GM18505 (cell line): ENCODE measurements at regions not wholly inside any gene's neighbourhood (a gene's known extent, or its start where the extent isn't known, plus 50 kb on each side); places are given as distances from the start of the nearest gene placed in this dataset.

ENCODE experiments used
- ATAC-seq: cut with Tn5 transposase; IDR thresholded peaks from one replicate; pipeline ENCODE4 v1.9.1; 2021; ENCODE audit not compliant: unreplicated experiment
- POLR2A ChIP-seq: IDR thresholded peaks from 4 replicates; pipeline ENCODE4 v1.6.1; 2011; ENCODE audit warnings: borderline replicate concordance; ENCODE audit not compliant: insufficient read depth, insufficient read length; ENCODE audit errors: extremely low read depth

- ATAC-seq: no peak
- no peak for TF ChIP-seq POLR2A
Measured at GRCh38 chr5:9712911-9713310, 82.8 kb upstream of the TAS2R1 start.

GRCh38 chr5:9712506-9712905, 82.4 kb upstream of the TAS2R1 start:
- TF ChIP-seq POLR2A: no peak
- no peak for ATAC-seq

GRCh38 chr5:9710069-9710468, 79.9 kb upstream of the TAS2R1 start:
- no peak for TF ChIP-seq POLR2A
- ATAC-seq: no peak

- ATAC-seq: no peak
- TF ChIP-seq POLR2A: no peak
Measured at GRCh38 chr5:9707732-9708462, 77.7 kb upstream of the TAS2R1 start.

- ATAC-seq: no peak
- TF ChIP-seq POLR2A: no peak
Measured at GRCh38 chr5:9699681-9700080, 69.5 kb upstream of the TAS2R1 start.

- no peak for TF ChIP-seq POLR2A
- no peak for ATAC-seq
Measured at GRCh38 chr5:9698841-9699240, 68.7 kb upstream of the TAS2R1 start.

GRCh38 chr5:9698125-9698826, 68.1 kb upstream of the TAS2R1 start:
- TF ChIP-seq POLR2A: no peak
- ATAC-seq: no peak

GRCh38 chr5:9692576-9692975, 62.4 kb upstream of the TAS2R1 start:
- TF ChIP-seq POLR2A: no peak
- no peak for ATAC-seq

- no peak for ATAC-seq
Measured at GRCh38 chr5:9691261-9691660, 61.1 kb upstream of the TAS2R1 start.

GRCh38 chr5:9690751-9691150, 60.6 kb upstream of the TAS2R1 start:
- no peak for ATAC-seq
- no peak for TF ChIP-seq POLR2A

More at GRCh38 chr5:9691261-9691660, 61.1 kb upstream of the TAS2R1 start:
- no peak for TF ChIP-seq POLR2A

GRCh38 chr5:9686216-9686615, 56.1 kb upstream of the TAS2R1 start:
- no peak for ATAC-seq

GRCh38 chr5:9681706-9682105, 51.6 kb upstream of the TAS2R1 start:
- no peak for TF ChIP-seq POLR2A
- ATAC-seq: no peak

More at GRCh38 chr5:9686216-9686615, 56.1 kb upstream of the TAS2R1 start:
- TF ChIP-seq POLR2A: no peak
